ENCODE measurements at regions not wholly inside any gene's neighbourhood (a gene's known extent, or its start where the extent isn't known, plus 50 kb on each side); places are given as distances from the start of the nearest gene placed in this dataset.
"Not testable (repeated sequence)": the region's sequence is repeated elsewhere in the genome, so short reads cannot be mapped to it uniquely, and the experiment has no call there.

- DNase-seq (ENCODE audit: low spot score), result no peak
These were observed 153.7 kb downstream of the CYB561 start for GRCh38 chr17:63292421-63292820.

DNA sequence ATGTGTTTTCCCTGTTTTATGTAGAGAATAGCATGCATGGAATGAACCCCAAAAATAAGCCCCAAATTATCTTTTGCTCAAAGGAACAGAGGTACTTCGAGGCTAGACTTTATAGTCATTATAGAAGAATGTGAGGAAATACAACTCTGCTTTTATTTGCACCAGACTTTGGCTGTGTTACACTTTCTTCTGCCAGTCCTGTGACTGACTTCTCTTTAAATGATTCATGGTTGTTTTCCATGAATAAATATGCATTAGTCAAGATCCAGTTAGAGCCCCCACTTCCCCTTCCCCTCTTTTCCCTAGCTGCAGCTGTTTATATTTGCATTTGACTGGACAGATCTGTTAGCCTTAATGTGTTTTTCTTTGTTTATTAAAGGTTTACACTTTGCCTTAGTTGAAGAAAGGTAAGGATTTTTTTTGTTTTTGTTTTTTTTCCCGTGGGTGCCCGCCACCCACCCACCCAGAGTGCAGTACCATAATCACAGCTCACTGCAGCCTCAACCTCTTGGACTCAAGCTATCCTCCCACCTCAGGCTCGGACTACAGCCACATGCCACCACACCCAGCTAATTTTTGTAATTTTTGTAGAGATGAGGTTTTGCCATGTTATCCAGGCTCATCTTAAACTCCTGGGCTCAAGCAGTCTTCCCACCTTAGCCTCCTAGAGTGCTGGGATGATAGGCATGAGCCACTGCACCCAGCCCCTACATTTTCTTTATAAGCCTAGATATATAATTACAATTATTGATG is 152.6 kb downstream of the CYB561 start:
- DNase-seq (ENCODE audit: low spot score), result no peak

GRCh38 chr17:63294776-63295175 is 151.3 kb downstream of the CYB561 start:
- no peak for DNase-seq (ENCODE audit: low spot score)

- no peak for DNase-seq (ENCODE audit: low spot score)
These were observed 150.8 kb downstream of the CYB561 start for GRCh38 chr17:63295288-63295687.

DNA sequence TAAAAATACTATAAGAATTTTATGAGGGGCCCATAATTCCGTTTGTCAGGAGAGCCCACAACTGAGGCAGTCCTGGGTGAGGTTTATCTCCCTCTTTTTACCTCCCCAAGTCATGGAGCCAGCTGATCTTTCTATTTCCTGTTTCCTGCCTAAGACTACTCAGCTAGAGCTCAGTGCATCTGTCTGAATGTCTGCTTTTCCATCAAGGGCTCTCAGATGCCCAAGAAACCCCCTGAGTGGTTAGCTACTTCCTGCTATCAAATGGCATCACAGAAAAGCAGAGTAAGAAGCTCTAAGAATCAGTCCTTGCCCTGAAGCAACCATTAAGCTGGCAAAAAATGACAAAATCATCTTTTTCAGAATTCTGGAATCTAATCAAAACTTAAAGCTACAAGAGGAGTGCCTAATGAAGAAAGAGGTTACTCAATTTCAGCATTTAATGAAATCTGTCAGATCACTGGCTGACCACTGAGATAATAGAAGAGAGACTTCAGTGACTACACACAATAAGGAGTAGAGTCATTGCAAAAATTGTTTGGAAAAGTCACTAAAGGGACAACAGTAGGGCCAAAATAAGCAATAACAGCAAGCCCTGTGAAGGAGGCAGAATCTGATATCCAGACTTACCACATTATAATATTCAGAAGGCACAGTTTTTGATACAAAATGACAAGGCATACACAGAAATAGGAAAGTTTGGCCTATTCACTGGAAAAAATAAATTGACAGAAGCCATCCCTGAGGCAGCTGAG is 150.1 kb downstream of the CYB561 start:
- no peak for DNase-seq (ENCODE audit: low spot score)

- DNase-seq (ENCODE audit: low spot score), result not testable (repeated sequence)
These were observed 147.2 kb downstream of the CYB561 start for GRCh38 chr17:63298916-63299315.

DNA sequence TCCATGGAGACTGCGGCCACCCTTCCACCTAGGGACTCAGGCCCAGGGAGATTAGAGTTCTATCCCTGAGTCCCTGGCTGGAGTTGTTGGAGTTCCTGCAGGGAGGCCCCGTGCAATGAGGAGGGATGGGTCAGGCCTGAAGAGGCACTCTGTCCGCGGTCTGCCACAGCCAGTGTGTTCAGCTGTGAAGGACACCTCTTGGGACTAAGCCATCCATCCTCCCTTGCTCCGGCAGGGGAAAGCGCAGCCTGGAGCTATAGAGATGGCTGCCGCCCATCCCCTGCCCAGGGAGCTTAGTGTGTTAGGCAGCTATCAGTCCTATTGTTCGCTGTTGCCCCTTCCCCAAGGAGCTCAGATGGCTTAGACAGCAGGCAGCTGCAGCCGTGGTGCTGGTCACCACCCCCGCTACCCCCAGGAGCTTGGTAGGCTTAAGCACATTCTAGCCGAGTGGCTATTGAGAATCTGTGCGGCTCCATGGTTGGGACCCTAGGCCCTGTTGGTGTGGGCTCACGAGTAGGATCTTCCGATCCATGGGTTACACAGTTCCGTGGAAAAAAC is 141.3 kb downstream of the CYB561 start:
- DNase-seq (ENCODE audit: low spot score), result no peak

GRCh38 chr17:63305857-63306256 is 140.2 kb downstream of the CYB561 start:
- no peak for DNase-seq (ENCODE audit: low spot score)

DNA sequence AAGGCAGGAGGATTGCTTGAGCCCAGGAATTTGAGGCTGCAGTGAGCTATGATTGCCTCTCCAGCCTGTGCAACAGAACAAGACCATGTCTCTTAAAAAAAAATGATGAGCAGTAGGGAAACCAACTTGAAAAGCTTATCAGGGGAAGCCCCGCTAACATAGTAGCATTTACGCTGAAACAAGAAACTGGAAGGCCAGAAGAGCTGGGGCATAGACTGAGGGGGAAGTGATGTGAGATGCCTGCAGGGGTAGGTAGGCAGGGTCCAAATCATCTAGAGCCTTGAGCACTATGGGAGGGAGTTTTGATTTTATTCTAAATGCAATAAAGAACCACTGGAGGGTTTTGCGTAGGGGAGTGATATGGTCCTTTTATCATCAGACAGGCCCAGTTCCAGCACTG is 139.3 kb downstream of the CYB561 start:
- no peak for DNase-seq (ENCODE audit: low spot score)

- no peak for DNase-seq (ENCODE audit: low spot score)
These were observed 137.8 kb downstream of the CYB561 start for GRCh38 chr17:63308272-63308671.

- DNase-seq (ENCODE audit: low spot score), result no peak
These were observed 137.1 kb downstream of the CYB561 start for GRCh38 chr17:63309021-63309420.

GRCh38 chr17:63311416-63311937 is 134.6 kb downstream of the CYB561 start:
- no peak for DNase-seq (ENCODE audit: low spot score)

DNA sequence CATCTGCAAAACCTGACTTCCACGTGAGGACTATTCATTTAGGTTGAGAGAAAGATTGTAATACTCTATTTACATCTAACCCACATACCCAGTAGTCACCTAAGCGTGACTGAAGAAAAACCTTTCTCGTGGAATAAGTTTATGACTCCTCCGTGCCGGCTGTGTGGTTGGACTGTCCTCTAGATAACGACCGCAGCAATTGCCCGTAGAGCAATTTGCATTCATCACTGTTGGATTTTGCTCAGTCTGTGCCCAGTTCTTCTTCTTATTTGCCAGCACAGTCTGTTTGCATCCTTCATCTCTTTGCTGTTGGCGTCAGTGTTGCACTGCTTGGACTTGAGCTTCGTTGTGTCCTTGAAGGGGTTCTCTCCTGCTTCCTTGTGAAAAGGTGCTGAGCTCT is 131.3 kb downstream of the CYB561 start:
- DNase-seq (ENCODE audit: low spot score), result no peak

- DNase-seq (ENCODE audit: low spot score), result no peak
These were observed 130.0 kb downstream of the CYB561 start for GRCh38 chr17:63316100-63316499.

GRCh38 chr17:63317166-63317840 is 128.8 kb downstream of the CYB561 start:
- DNase-seq (ENCODE audit: low spot score), result no peak

GRCh38 chr17:63325808-63326207 is 120.3 kb downstream of the CYB561 start:
- DNase-seq (ENCODE audit: low spot score), result no peak

GRCh38 chr17:63329876-63330275 is 116.2 kb downstream of the CYB561 start:
- no peak for DNase-seq (ENCODE audit: low spot score)

- no peak for DNase-seq (ENCODE audit: low spot score)
These were observed 114.6 kb downstream of the CYB561 start for GRCh38 chr17:63331301-63332061.

GRCh38 chr17:63332286-63332685 is 113.8 kb downstream of the CYB561 start:
- no peak for DNase-seq (ENCODE audit: low spot score)

GRCh38 chr17:63333869-63334268 is 112.2 kb downstream of the CYB561 start:
- DNase-seq (ENCODE audit: low spot score), result no peak

GRCh38 chr17:63335831-63336230 is 110.3 kb downstream of the CYB561 start:
- DNase-seq (ENCODE audit: low spot score), result no peak

DNA sequence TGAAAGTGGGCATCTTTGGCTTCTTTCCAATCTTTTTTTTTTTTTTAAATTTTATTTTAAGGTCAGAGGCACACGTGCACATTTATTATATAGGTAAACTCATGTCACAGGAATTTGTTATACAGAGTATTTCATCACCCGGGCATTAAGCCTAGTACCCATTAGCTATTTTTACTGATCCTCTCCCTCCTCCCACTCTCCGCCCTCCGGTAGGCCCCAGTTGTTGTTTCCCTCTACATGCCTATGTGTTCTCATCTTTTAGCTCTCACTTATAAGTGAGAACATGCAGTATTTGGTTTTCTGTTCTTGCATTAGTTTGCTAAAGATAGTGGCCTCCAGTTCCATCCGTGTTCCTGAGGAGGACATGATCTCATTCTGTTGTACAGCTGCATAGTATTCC is 108.5 kb downstream of the CYB561 start:
- DNase-seq (ENCODE audit: low spot score), result no peak

Measured in hematopoietic multipotent progenitor cell treated with erythropoietin and hydrocortisone succinate and interleukin-3 and kit ligand, for 15 days (in vitro differentiated cells).